ENCODE measurements at regions not wholly inside any gene's neighbourhood (a gene's known extent, or its start where the extent isn't known, plus 50 kb on each side); places are given as distances from the start of the nearest gene placed in this dataset.

GRCh38 chr3:127354761-127355160 is 66.9 kb upstream of the PRR20G start:
- no peak for TF ChIP-seq ESRRA (IDR thresholded peaks at IDR 0.05; ENCODE audit: borderline replicate concordance, low read length)
- TF ChIP-seq ZSCAN20 (CRISPR knock-in tag; IDR thresholded peaks at IDR 0.05) = no peak
- no peak for TF ChIP-seq CHD4 (IDR thresholded peaks at IDR 0.05; ENCODE audit: borderline replicate concordance)
- no peak for TF ChIP-seq RFX5 (IDR thresholded peaks at IDR 0.05)
- TF ChIP-seq MYC (IDR thresholded peaks at IDR 0.05; ENCODE audit: borderline replicate concordance, low read length) = no peak
- no peak for TF ChIP-seq CTCF (IDR thresholded peaks at IDR 0.05)
